Endothelial cell (in vitro differentiated cells): ENCODE measurements at regions not wholly inside any gene's neighbourhood (a gene's known extent, or its start where the extent isn't known, plus 50 kb on each side); places are given as distances from the start of the nearest gene placed in this dataset.
"Not testable (repeated sequence)": the region's sequence is repeated elsewhere in the genome, so short reads cannot be mapped to it uniquely, and the experiment has no call there.

ENCODE experiments used
- DNase-seq: peaks from one replicate; pipeline ENCODE4 v3.0.0; 2021; ENCODE audit warnings: low spot score
- H3K27ac Mint-ChIP-seq: one replicate; pipeline ENCODE4 v1.8.0; 2021; ENCODE audit warnings: mixed read lengths, inconsistent platforms; ENCODE audit not compliant: unreplicated experiment
- H3K27me3 Mint-ChIP-seq: one replicate; pipeline ENCODE4 v1.8.0; 2021; ENCODE audit warnings: mild to moderate bottlenecking, moderate library complexity, mixed read lengths, inconsistent platforms; ENCODE audit not compliant: unreplicated experiment
- H3K36me3 Mint-ChIP-seq: one replicate; pipeline ENCODE4 v1.8.0; 2021; ENCODE audit warnings: mild to moderate bottlenecking, low read depth, mixed read lengths, inconsistent platforms; ENCODE audit not compliant: unreplicated experiment
- H3K4me1 Mint-ChIP-seq: one replicate; pipeline ENCODE4 v1.8.0; 2021; ENCODE audit warnings: mild to moderate bottlenecking, mixed read lengths, inconsistent platforms; ENCODE audit not compliant: unreplicated experiment
- H3K4me3 Mint-ChIP-seq: one replicate; pipeline ENCODE4 v1.8.0; 2021; ENCODE audit warnings: mild to moderate bottlenecking, mixed read lengths, inconsistent platforms; ENCODE audit not compliant: unreplicated experiment
- H3K9me3 Mint-ChIP-seq: one replicate; pipeline ENCODE4 v1.8.0; 2021; ENCODE audit warnings: mixed read lengths, inconsistent platforms; ENCODE audit not compliant: unreplicated experiment
- TF ChIP-seq, protein P1 (sequence below): fragments of 200-600 bp; sonication (generic); IDR thresholded peaks from one replicate; pipeline ENCODE4 v1.5.0; 2021; ENCODE audit warnings: antibody characterized with exemption; ENCODE audit not compliant: unreplicated experiment

DNA sequence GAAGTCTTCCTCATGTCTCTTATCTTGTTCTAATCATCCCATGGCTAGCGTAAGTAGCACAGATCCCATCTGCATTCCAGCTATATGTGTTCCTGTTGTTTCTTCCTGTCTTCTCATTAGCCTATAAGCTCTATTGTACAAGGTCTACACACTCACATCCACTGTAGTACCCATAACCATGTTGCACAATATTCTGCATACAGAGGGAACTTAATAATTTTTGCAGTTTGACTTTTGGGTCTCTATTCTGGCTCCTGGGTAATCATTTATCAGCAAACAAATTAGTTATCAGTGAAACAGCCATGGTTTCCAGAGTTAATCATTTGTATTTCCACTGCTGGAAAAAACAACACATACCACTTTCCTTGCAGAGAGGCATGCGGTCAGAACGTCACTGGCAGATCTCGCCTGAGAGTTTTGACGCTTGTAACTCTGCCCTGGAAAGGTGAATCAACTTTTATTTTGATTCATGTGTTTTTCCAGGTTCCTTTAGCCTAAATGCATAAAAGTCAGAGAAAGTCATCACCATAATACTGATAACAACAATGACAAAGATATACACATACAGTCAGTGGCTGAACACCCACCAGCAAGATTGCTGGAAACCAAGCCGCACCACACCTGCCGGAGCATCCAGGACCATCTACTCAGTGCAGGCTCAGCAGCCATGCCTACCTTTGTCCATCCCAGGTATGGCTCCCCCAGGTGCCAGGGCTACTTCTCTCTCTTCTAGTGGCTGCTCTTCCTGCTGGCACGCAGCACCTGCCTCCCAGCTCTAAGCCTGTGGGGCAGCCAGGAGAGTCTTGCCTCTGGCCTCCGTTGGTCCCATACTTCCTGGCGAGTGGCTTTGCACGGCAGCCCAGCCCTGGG, 158.2 kb downstream of the QRSL1 start:
- H3K27me3 Mint-ChIP-seq, result peaks cover 3% of the 10 kb centered on the region
- no peak overlapping the region for H3K27ac Mint-ChIP-seq
- H3K4me3 Mint-ChIP-seq, result no peak overlapping the region
- peaks cover 16% of the 10 kb centered on the region for H3K4me1 Mint-ChIP-seq
- H3K36me3 Mint-ChIP-seq, result peaks cover 4% of the 10 kb centered on the region
- DNase-seq, result no peak
- no peaks in the 10 kb centered on the region for H3K9me3 Mint-ChIP-seq
- TF ChIP-seq, protein P1, sequence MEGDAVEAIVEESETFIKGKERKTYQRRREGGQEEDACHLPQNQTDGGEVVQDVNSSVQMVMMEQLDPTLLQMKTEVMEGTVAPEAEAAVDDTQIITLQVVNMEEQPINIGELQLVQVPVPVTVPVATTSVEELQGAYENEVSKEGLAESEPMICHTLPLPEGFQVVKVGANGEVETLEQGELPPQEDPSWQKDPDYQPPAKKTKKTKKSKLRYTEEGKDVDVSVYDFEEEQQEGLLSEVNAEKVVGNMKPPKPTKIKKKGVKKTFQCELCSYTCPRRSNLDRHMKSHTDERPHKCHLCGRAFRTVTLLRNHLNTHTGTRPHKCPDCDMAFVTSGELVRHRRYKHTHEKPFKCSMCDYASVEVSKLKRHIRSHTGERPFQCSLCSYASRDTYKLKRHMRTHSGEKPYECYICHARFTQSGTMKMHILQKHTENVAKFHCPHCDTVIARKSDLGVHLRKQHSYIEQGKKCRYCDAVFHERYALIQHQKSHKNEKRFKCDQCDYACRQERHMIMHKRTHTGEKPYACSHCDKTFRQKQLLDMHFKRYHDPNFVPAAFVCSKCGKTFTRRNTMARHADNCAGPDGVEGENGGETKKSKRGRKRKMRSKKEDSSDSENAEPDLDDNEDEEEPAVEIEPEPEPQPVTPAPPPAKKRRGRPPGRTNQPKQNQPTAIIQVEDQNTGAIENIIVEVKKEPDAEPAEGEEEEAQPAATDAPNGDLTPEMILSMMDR, result no peak

- H3K36me3 Mint-ChIP-seq, result peaks cover 11% of the 10 kb centered on the region
- TF ChIP-seq, protein P1, result no peak
- H3K27ac Mint-ChIP-seq, result no peak overlapping the region
- no peaks in the 10 kb centered on the region for H3K9me3 Mint-ChIP-seq
- no peak overlapping the region for H3K4me3 Mint-ChIP-seq
- no peak for DNase-seq
- H3K27me3 Mint-ChIP-seq, result peaks cover 3% of the 10 kb centered on the region
- peaks cover 11% of the 10 kb centered on the region for H3K4me1 Mint-ChIP-seq
Measured at GRCh38 chr6:106785298-106785697, 155.9 kb downstream of the QRSL1 start.

DNA sequence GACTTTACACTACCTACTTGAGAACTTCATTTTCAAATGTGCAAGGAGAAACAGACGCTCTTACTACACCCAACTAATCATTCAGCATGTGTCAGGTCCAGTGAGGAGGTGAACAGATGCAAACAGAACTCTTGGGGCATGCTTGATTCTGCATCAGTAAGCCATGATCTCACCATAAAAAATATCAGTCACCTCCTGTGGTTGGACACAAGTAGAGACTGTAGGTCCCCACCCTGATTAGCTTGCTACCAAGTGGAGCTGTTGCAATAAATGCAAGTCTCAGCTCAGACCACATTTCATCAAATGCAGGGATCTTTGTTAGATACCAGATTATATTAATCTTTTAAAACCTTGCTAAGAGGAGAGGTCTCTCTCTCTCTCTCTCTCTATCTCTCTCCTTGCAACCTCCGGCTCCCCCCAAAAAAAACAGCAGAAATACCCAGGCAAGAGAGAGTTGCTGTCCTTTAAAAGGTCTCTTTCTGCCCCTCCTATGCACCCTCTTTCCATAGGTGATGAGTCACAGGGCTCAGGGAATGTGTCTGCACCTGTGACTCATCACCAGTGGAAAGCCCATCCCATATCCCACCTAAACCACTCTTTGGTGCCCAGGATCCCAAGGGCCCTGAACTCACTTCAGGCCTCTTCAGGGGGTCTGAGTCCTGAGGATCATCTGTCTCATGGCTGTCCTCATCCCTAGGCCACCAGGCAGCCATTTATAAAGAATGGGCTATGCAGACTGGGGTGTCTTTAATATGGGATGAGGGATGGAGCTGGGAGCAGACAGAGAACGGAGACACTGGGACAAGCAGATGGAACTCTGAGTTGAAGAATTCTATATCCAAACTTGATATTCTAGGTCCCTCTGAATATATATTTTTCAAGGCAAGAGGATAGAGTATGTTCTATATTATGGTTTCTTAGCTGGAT, 154.5 kb downstream of the QRSL1 start:
- Mint-ChIP-seq H3K9me3 (peaks cover 1% of the 10 kb centered on the region), H3K36me3 (peaks cover 11% of the 10 kb centered on the region), H3K4me3 (no peak overlapping the region), H3K27me3 (peaks cover 3% of the 10 kb centered on the region), H3K27ac (no peak overlapping the region), H3K4me1 (peaks cover 8% of the 10 kb centered on the region)
- no peak for DNase-seq
- TF ChIP-seq, protein P1, result no peak

- TF ChIP-seq, protein P1, result no peak
- DNase-seq, result no peak
- Mint-ChIP-seq H3K36me3 (peaks cover 15% of the 10 kb centered on the region), H3K27me3 (peaks cover 3% of the 10 kb centered on the region), H3K9me3 (peaks cover 6% of the 10 kb centered on the region), H3K27ac (no peak overlapping the region), H3K4me3 (no peak overlapping the region), H3K4me1 (peaks cover 8% of the 10 kb centered on the region)
Measured at GRCh38 chr6:106782536-106783285, 153.3 kb downstream of the QRSL1 start.

DNA sequence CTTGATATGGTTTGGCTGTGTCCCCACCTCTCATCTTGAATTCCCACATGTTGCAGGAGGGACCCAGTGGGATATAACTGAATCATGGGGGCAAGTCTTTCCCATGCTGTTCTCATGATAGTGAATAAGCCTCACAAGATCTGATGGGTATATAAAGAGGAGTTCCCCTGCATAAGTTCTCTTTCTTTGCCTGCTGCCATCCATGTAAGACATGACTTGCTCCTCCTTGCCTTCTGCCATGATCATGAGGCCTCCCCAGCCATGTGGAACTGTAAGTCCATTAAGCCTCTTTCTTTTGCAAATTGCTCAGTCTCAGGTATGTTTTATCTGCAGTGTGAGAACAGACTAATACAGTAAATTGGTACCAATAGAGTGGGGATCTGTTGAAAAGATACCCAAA, 150.2 kb downstream of the QRSL1 start:
- H3K4me3 Mint-ChIP-seq, H3K27ac Mint-ChIP-seq, DNase-seq, H3K4me1 Mint-ChIP-seq, H3K27me3 Mint-ChIP-seq, H3K9me3 Mint-ChIP-seq: not testable (repeated sequence)
- H3K36me3 Mint-ChIP-seq, result peaks cover 15% of the 10 kb centered on the region
